PC-3 (cell line): ENCODE measurements at regions not wholly inside any gene's neighbourhood (a gene's known extent, or its start where the extent isn't known, plus 50 kb on each side); places are given as distances from the start of the nearest gene placed in this dataset.

ENCODE experiments used
- EZH2 ChIP-seq: fragments of 300-600 bp; sonication (generic); IDR thresholded peaks from one replicate; pipeline ENCODE4 v1.6.1; 2017; ENCODE audit warnings: antibody characterized with exemption, mild to moderate bottlenecking, low read length; ENCODE audit not compliant: unreplicated experiment
- TF ChIP-seq, protein P1 (sequence below): fragments of 300-600 bp; sonication (generic); conservative IDR thresholded peaks from 2 replicates; pipeline ENCODE4 v1.5.1; 2017; ENCODE audit warnings: antibody characterized with exemption, low read depth, mild to moderate bottlenecking, low read length

DNA sequence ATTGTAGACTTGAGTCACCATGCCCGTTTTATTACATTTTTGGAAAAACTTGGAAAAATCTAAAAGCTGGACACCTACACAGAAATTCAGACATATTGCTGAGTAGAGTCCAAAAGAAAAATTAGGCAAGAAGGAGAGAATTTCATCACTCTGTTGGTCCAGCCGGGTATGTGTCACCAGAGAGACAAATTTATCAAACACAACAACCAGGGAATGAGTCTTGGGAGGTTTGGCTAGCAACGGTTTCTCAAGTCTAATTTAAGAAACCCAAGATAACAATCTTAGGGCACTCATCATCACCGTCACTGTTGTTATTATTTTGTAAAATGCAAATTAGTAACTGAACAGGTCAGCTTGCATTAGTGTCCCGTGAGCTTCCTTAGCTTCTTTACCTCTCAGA lies 197.5 kb upstream of the C2CD4B start:
- TF ChIP-seq, protein P1, sequence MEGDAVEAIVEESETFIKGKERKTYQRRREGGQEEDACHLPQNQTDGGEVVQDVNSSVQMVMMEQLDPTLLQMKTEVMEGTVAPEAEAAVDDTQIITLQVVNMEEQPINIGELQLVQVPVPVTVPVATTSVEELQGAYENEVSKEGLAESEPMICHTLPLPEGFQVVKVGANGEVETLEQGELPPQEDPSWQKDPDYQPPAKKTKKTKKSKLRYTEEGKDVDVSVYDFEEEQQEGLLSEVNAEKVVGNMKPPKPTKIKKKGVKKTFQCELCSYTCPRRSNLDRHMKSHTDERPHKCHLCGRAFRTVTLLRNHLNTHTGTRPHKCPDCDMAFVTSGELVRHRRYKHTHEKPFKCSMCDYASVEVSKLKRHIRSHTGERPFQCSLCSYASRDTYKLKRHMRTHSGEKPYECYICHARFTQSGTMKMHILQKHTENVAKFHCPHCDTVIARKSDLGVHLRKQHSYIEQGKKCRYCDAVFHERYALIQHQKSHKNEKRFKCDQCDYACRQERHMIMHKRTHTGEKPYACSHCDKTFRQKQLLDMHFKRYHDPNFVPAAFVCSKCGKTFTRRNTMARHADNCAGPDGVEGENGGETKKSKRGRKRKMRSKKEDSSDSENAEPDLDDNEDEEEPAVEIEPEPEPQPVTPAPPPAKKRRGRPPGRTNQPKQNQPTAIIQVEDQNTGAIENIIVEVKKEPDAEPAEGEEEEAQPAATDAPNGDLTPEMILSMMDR: no peak
- no peak for TF ChIP-seq EZH2
